DMS114 treated with DMSO at 0.1 percent for 48 hours (cell line): ENCODE measurements at regions not wholly inside any gene's neighbourhood (a gene's known extent, or its start where the extent isn't known, plus 50 kb on each side); places are given as distances from the start of the nearest gene placed in this dataset.

Source experiments
- DNase-seq: peaks from one replicate; lab custom pipeline; 2025; ENCODE audit not compliant: unreplicated experiment; lab: John Stamatoyannopoulos, UW

- no peak for DNase-seq
Observed at GRCh38 chr21:40901691-40902090, 54.7 kb upstream of the DSCAM start.

- DNase-seq: no peak
Observed at GRCh38 chr21:40902299-40902698, 55.3 kb upstream of the DSCAM start.

- no peak for DNase-seq
Observed at GRCh38 chr21:40902993-40903392, 56.0 kb upstream of the DSCAM start.

- DNase-seq: no peak
Observed at GRCh38 chr21:40905251-40905650, 58.3 kb upstream of the DSCAM start.

- DNase-seq: no peak
Observed at GRCh38 chr21:40912375-40912774, 65.4 kb upstream of the DSCAM start.

GRCh38 chr21:40915114-40915513 is 68.2 kb upstream of the DSCAM start:
- DNase-seq: no peak

GRCh38 chr21:40923407-40923806 is 76.4 kb upstream of the DSCAM start:
- DNase-seq: no peak

GRCh38 chr21:40923901-40924300 is 76.9 kb upstream of the DSCAM start:
- DNase-seq: no peak

GRCh38 chr21:40924641-40925040 is 77.7 kb upstream of the DSCAM start:
- DNase-seq: no peak

- no peak for DNase-seq
Observed at GRCh38 chr21:40926238-40926637, 79.3 kb upstream of the DSCAM start.

- DNase-seq: no peak
Observed at GRCh38 chr21:40929833-40930232, 82.9 kb upstream of the DSCAM start.

GRCh38 chr21:40931197-40931596 is 84.2 kb upstream of the DSCAM start:
- DNase-seq: no peak

- DNase-seq: no peak
Observed at GRCh38 chr21:40936178-40936577, 89.2 kb upstream of the DSCAM start.

GRCh38 chr21:40936771-40937261 is 89.9 kb upstream of the DSCAM start:
- DNase-seq: no peak

GRCh38 chr21:40938078-40938477 is 91.1 kb upstream of the DSCAM start:
- DNase-seq: no peak

GRCh38 chr21:40938611-40939010 is 91.7 kb upstream of the DSCAM start:
- no peak for DNase-seq

GRCh38 chr21:40947713-40948112 is 100.8 kb upstream of the DSCAM start:
- DNase-seq: no peak

- no peak for DNase-seq
Observed at GRCh38 chr21:40950970-40951369, 104.0 kb upstream of the DSCAM start.

- DNase-seq: no peak
Observed at GRCh38 chr21:40952551-40953323, 105.8 kb upstream of the DSCAM start.

- DNase-seq: no peak
Observed at GRCh38 chr21:40964691-40965090, 117.7 kb upstream of the DSCAM start.

- no peak for DNase-seq
Observed at GRCh38 chr21:40967771-40968170, 120.8 kb upstream of the DSCAM start.

GRCh38 chr21:40972151-40972550 is 125.2 kb upstream of the DSCAM start:
- DNase-seq: no peak
